Osteocyte (in vitro differentiated cells): ENCODE measurements at regions not wholly inside any gene's neighbourhood (a gene's known extent, or its start where the extent isn't known, plus 50 kb on each side); places are given as distances from the start of the nearest gene placed in this dataset.

ENCODE experiments used
- DNase-seq: peaks from one replicate; pipeline ENCODE4 v3.0.0; 2021; ENCODE audit warnings: mixed read lengths; ENCODE audit not compliant: unreplicated experiment; ENCODE audit errors: extremely low spot score
- H3K27ac Mint-ChIP-seq: one replicate; pipeline ENCODE4 v1.8.0; 2021; ENCODE audit warnings: mild to moderate bottlenecking, mixed read lengths; ENCODE audit not compliant: unreplicated experiment
- H3K27me3 Mint-ChIP-seq: one replicate; pipeline ENCODE4 v1.8.0; 2021; ENCODE audit warnings: mixed read lengths; ENCODE audit not compliant: unreplicated experiment
- H3K36me3 Mint-ChIP-seq: one replicate; pipeline ENCODE4 v1.8.0; 2021; ENCODE audit warnings: mixed read lengths; ENCODE audit not compliant: unreplicated experiment
- H3K4me1 Mint-ChIP-seq: one replicate; pipeline ENCODE4 v1.8.0; 2021; ENCODE audit warnings: mixed read lengths; ENCODE audit not compliant: unreplicated experiment
- H3K4me3 Mint-ChIP-seq: one replicate; pipeline ENCODE4 v1.8.0; 2021; ENCODE audit warnings: mild to moderate bottlenecking, moderate library complexity, mixed read lengths; ENCODE audit not compliant: unreplicated experiment
- H3K9me3 Mint-ChIP-seq: one replicate; pipeline ENCODE4 v1.8.0; 2021; ENCODE audit warnings: mixed read lengths; ENCODE audit not compliant: unreplicated experiment
- TF ChIP-seq, protein P1 (sequence below): fragments of 200-600 bp; sonication (generic); IDR thresholded peaks from 2 replicates; pipeline ENCODE4 v1.5.0; 2021; ENCODE audit warnings: antibody characterized with exemption, mild to moderate bottlenecking, moderate library complexity

DNA sequence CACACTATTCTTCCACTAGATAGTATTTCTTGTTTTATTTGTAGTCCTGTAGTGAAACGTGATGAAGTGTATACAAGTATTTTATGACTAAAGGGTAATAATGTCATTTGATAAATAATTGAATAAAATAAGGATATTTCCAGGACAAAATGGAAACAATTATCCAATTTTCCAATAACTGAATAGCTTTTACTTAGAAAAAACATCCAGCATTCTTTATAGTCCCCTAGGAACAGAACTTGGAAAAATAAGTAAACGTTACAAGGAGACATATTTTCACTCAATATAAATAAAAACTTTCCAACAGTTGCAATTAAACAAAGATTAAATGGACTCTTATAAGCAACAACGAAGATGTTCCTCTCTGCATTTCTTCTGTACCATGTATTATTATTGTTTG, 566.0 kb downstream of the TMA16 start:
- H3K27me3 Mint-ChIP-seq = no peaks in the 10 kb centered on the region
- peaks cover 11% of the 10 kb centered on the region for H3K9me3 Mint-ChIP-seq
- no peaks in the 10 kb centered on the region for H3K36me3 Mint-ChIP-seq
- no peak overlapping the region for H3K27ac Mint-ChIP-seq
- TF ChIP-seq, protein P1, sequence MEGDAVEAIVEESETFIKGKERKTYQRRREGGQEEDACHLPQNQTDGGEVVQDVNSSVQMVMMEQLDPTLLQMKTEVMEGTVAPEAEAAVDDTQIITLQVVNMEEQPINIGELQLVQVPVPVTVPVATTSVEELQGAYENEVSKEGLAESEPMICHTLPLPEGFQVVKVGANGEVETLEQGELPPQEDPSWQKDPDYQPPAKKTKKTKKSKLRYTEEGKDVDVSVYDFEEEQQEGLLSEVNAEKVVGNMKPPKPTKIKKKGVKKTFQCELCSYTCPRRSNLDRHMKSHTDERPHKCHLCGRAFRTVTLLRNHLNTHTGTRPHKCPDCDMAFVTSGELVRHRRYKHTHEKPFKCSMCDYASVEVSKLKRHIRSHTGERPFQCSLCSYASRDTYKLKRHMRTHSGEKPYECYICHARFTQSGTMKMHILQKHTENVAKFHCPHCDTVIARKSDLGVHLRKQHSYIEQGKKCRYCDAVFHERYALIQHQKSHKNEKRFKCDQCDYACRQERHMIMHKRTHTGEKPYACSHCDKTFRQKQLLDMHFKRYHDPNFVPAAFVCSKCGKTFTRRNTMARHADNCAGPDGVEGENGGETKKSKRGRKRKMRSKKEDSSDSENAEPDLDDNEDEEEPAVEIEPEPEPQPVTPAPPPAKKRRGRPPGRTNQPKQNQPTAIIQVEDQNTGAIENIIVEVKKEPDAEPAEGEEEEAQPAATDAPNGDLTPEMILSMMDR = no peak
- DNase-seq = no peak
- H3K4me3 Mint-ChIP-seq = no peak overlapping the region
- peaks cover 5% of the 10 kb centered on the region for H3K4me1 Mint-ChIP-seq

DNA sequence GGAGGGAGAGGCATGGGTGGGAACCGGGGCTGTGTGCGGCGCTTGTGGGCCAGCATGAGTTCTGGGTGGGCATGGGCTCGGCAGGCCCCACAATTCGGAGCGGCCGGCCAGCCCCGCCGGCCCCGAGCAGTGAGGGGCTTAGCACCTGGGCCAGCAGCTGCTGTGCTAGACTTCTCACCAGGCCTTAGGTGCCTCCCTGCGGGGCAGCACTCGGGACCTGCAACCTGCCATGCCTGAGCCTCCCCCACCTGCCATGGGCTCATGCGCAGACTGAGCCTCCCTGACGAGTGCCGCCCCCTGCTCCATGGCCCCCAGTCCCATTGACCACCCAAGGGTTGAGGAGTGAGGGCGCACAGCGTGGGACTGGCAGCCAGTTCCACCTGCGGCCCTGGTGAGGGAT, 573.9 kb downstream of the TMA16 start:
- H3K36me3 Mint-ChIP-seq = no peaks in the 10 kb centered on the region
- H3K4me1 Mint-ChIP-seq = peaks cover 7% of the 10 kb centered on the region
- H3K9me3 Mint-ChIP-seq = peaks cover 35% of the 10 kb centered on the region
- no peak overlapping the region for H3K4me3 Mint-ChIP-seq
- H3K27ac Mint-ChIP-seq = no peak overlapping the region
- TF ChIP-seq, protein P1 = no peak
- DNase-seq = no peak
- H3K27me3 Mint-ChIP-seq = no peaks in the 10 kb centered on the region

DNA sequence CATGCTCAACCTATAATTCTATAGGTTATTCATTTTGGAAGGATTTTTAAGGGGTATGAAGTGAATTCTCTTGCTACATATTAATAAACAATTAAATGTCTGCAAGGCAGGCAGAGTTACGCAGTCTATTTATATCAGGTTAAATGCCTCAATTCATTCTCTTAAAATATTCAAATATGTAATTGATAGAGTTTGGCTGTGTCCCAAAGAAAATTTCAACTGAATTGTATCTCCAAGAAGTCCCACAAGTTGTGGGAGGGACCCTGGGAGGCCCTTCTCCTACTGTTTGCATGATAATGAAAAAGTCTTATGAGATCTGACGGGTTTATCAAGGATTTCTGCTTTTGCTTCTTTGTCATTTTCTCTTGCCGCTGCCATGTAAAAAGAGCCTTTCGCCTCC, 576.1 kb downstream of the TMA16 start:
- Mint-ChIP-seq H3K36me3 (no peaks in the 10 kb centered on the region), H3K4me1 (peaks cover 12% of the 10 kb centered on the region), H3K4me3 (no peak overlapping the region), H3K27me3 (no peaks in the 10 kb centered on the region), H3K9me3 (peaks cover 28% of the 10 kb centered on the region), H3K27ac (no peak overlapping the region)
- no peak for DNase-seq
- TF ChIP-seq, protein P1 = no peak

DNA sequence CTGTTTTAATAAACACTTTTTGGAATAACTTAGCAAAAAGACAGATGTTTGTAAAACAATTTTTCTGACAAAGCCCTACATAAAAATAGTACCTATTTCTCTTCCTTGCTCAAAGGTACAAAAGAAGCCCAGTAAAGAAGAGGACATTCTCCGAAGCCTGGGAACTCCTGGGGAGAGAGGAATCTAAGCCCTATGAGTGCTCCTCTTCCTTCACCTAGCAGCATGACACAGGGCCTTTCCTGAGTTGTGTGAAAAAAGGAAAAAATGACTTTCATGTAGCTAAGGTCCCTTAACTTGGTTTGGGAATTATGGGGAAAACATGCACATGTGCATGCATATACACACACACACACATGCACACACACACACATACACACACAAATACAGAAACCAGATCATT, 586.9 kb downstream of the TMA16 start:
- Mint-ChIP-seq H3K4me1 (no peaks in the 10 kb centered on the region), H3K27ac (no peak overlapping the region), H3K9me3 (peaks cover 10% of the 10 kb centered on the region), H3K36me3 (peaks cover 2% of the 10 kb centered on the region), H3K4me3 (no peak overlapping the region), H3K27me3 (no peaks in the 10 kb centered on the region)
- TF ChIP-seq, protein P1 = no peak
- DNase-seq = no peak

GRCh38 chr4:164081801-164082200, 587.3 kb downstream of the TMA16 start:
- Mint-ChIP-seq H3K4me1 (no peaks in the 10 kb centered on the region), H3K36me3 (peaks cover 2% of the 10 kb centered on the region), H3K27ac (no peak overlapping the region), H3K9me3 (peaks cover 6% of the 10 kb centered on the region), H3K27me3 (no peaks in the 10 kb centered on the region), H3K4me3 (no peak overlapping the region)
- TF ChIP-seq, protein P1 = no peak
- no peak for DNase-seq
